Mesothelial cell of epicardium (in vitro differentiated cells): ENCODE measurements at regions not wholly inside any gene's neighbourhood (a gene's known extent, or its start where the extent isn't known, plus 50 kb on each side); places are given as distances from the start of the nearest gene placed in this dataset.

ENCODE experiments used
- DNase-seq, 2 experiments: peaks; one replicate each; pipeline ENCODE4 v3.0.0; 2021; ENCODE audit warnings: low spot score in 2 of 2; ENCODE audit not compliant: unreplicated experiment in 2 of 2
- H3K27ac Mint-ChIP-seq: 2 replicates; pipeline ENCODE4 v1.8.0; 2021; ENCODE audit warnings: mixed read lengths
- H3K27me3 Mint-ChIP-seq: 2 replicates; pipeline ENCODE4 v1.8.0; 2021; ENCODE audit warnings: low read depth, mixed read lengths
- H3K36me3 Mint-ChIP-seq: 2 replicates; pipeline ENCODE4 v1.8.0; 2021; ENCODE audit warnings: mixed read lengths
- H3K4me1 Mint-ChIP-seq: 2 replicates; pipeline ENCODE4 v1.8.0; 2021; ENCODE audit warnings: mixed read lengths
- H3K4me3 Mint-ChIP-seq: 2 replicates; pipeline ENCODE4 v1.8.0; 2021; ENCODE audit warnings: mild to moderate bottlenecking, moderate library complexity, mixed read lengths
- H3K9me3 Mint-ChIP-seq: 2 replicates; pipeline ENCODE4 v1.8.0; 2021; ENCODE audit warnings: mixed read lengths
- CTCF ChIP-seq: fragments of 200-600 bp; sonication (generic); IDR thresholded peaks from one replicate; pipeline ENCODE4 v1.5.0; 2021; ENCODE audit warnings: antibody characterized with exemption; ENCODE audit not compliant: unreplicated experiment

- no peak overlapping the region for H3K27ac Mint-ChIP-seq
- no peaks in the 10 kb centered on the region for H3K36me3 Mint-ChIP-seq
- no peak for DNase-seq
- no peak overlapping the region for H3K4me3 Mint-ChIP-seq
- peaks cover 5% of the 10 kb centered on the region for H3K27me3 Mint-ChIP-seq
- no peak for TF ChIP-seq CTCF
- H3K4me1 Mint-ChIP-seq, result peaks cover 2% of the 10 kb centered on the region
- no peaks in the 10 kb centered on the region for H3K9me3 Mint-ChIP-seq
Measured at GRCh38 chr2:16170675-16171424, 230.5 kb downstream of the MYCN start.

GRCh38 chr2:16169381-16169960, 229.1 kb downstream of the MYCN start:
- Mint-ChIP-seq H3K27ac (no peak overlapping the region), H3K4me3 (no peak overlapping the region), H3K36me3 (no peaks in the 10 kb centered on the region), H3K4me1 (peaks cover 2% of the 10 kb centered on the region), H3K27me3 (peaks cover 5% of the 10 kb centered on the region), H3K9me3 (no peaks in the 10 kb centered on the region)
- TF ChIP-seq CTCF, result no peak
- no peak for DNase-seq

- H3K9me3 Mint-ChIP-seq, result no peaks in the 10 kb centered on the region
- no peak overlapping the region for H3K27ac Mint-ChIP-seq
- TF ChIP-seq CTCF, result no peak
- peaks cover 5% of the 10 kb centered on the region for H3K27me3 Mint-ChIP-seq
- H3K4me1 Mint-ChIP-seq, result peaks cover 2% of the 10 kb centered on the region
- H3K4me3 Mint-ChIP-seq, result no peak overlapping the region
- no peaks in the 10 kb centered on the region for H3K36me3 Mint-ChIP-seq
- no peak for DNase-seq
Measured at GRCh38 chr2:16168506-16169264, 228.3 kb downstream of the MYCN start.

- Mint-ChIP-seq H3K9me3 (no peaks in the 10 kb centered on the region), H3K4me3 (no peak overlapping the region), H3K27me3 (peaks cover 5% of the 10 kb centered on the region), H3K4me1 (peaks cover 2% of the 10 kb centered on the region), H3K27ac (no peak overlapping the region), H3K36me3 (no peaks in the 10 kb centered on the region)
- TF ChIP-seq CTCF, result no peak
- DNase-seq, result no peak
Measured at GRCh38 chr2:16167870-16168426, 227.6 kb downstream of the MYCN start.

- no peak overlapping the region for H3K4me3 Mint-ChIP-seq
Measured at GRCh38 chr2:16167451-16167861, 227.1 kb downstream of the MYCN start.

More at GRCh38 chr2:16167451-16167861, 227.1 kb downstream of the MYCN start:
- H3K36me3 Mint-ChIP-seq, result no peaks in the 10 kb centered on the region
- no peak overlapping the region for H3K27ac Mint-ChIP-seq
- DNase-seq, result no peak
- peaks cover 5% of the 10 kb centered on the region for H3K27me3 Mint-ChIP-seq
- no peak for TF ChIP-seq CTCF
- H3K4me1 Mint-ChIP-seq, result peaks cover 2% of the 10 kb centered on the region
- H3K9me3 Mint-ChIP-seq, result no peaks in the 10 kb centered on the region
